Sigmoid colon (tissue), 6 donors: ENCODE measurements at regions not wholly inside any gene's neighbourhood (a gene's known extent, or its start where the extent isn't known, plus 50 kb on each side); places are given as distances from the start of the nearest gene placed in this dataset.

ENCODE experiments used
- DNase-seq: peaks from one replicate; pipeline ENCODE4 v3.0.0-alpha.2; 2019
- H3K27ac ChIP-seq, 4 donors: fragments of 200-600 bp; sonication (generic); one replicate each; pipeline ENCODE4 v1.5.1; 2016 to 2019; ENCODE audit warnings: mild to moderate bottlenecking in 1 of 4
- H3K27me3 ChIP-seq, 3 donors: fragments of 200-600 bp; sonication (generic); one replicate each; pipeline ENCODE4 v1.5.1; 2019; ENCODE audit warnings: mild to moderate bottlenecking in 1 of 3
- H3K36me3 ChIP-seq, 4 donors: fragments of 200-600 bp; sonication (generic); one replicate each; pipeline ENCODE4 v1.5.1; 2016 to 2019
- H3K4me1 ChIP-seq, 4 donors: fragments of 200-600 bp; sonication (generic); one replicate each; pipeline ENCODE4 v1.5.1; 2017 to 2019
- H3K4me3 ChIP-seq, 4 donors: fragments of 200-600 bp; sonication (generic); one replicate each; pipeline ENCODE4 v1.5.1; 2017 to 2019; ENCODE audit warnings: mild to moderate bottlenecking in 2 of 4, moderate library complexity in 1 of 4
- H3K9me3 ChIP-seq, 4 donors: fragments of 200-600 bp in 3 of 4; sonication (generic) in 3 of 4; one replicate each; pipeline versions ENCODE4 v1.5.1 to v1.6.1; 2013 to 2019
- EP300 ChIP-seq, 4 donors: sonication (generic); formaldehyde crosslinking; IDR thresholded peaks; one replicate each; pipeline ENCODE4 v1.6.1; 2017; ENCODE audit warnings: antibody characterized with exemption in 4 of 4
- POLR2A ChIP-seq, 2 donors: fragments of 450-650 bp; IDR thresholded peaks; one replicate each; pipeline ENCODE4 v1.6.1; 2016; ENCODE audit warnings: antibody characterized with exemption in 2 of 2, mild to moderate bottlenecking in 2 of 2, moderate library complexity in 2 of 2
- POLR2AphosphoS5 ChIP-seq, 4 donors: sonication (generic); formaldehyde crosslinking; IDR thresholded peaks; one replicate each; pipeline ENCODE4 v1.6.1; 2017; ENCODE audit warnings: antibody characterized with exemption in 4 of 4
- WGBS, 2 donors: extraction: QIAGEN DNeasy Blood & Tissue Kit; methylation state at CpG; one replicate each; pipeline ENCODE4 v1.1.7; 2013; 5-methylcytosine and 5-hydroxymethylcytosine counted together
- intact Hi-C: fragments of 100-400 bp; cut with DNase I; formaldehyde crosslinking; loops from one replicate; pipeline ENCODE4 v1.15.1; 2023
- TF ChIP-seq, protein P1 (sequence below), 4 experiments: fragments of 450-650 bp in 3 of 4; fragments of 200-600 bp in 1 of 4; IDR thresholded peaks; one replicate each; pipeline ENCODE4 v1.5.1; 2016 to 2019; ENCODE audit warnings: antibody characterized with exemption in 4 of 4, mild to moderate bottlenecking in 3 of 4, moderate library complexity in 2 of 4
- donor health status: healthy with polysubstance abuse.
- donor health status: healthy.

DNA sequence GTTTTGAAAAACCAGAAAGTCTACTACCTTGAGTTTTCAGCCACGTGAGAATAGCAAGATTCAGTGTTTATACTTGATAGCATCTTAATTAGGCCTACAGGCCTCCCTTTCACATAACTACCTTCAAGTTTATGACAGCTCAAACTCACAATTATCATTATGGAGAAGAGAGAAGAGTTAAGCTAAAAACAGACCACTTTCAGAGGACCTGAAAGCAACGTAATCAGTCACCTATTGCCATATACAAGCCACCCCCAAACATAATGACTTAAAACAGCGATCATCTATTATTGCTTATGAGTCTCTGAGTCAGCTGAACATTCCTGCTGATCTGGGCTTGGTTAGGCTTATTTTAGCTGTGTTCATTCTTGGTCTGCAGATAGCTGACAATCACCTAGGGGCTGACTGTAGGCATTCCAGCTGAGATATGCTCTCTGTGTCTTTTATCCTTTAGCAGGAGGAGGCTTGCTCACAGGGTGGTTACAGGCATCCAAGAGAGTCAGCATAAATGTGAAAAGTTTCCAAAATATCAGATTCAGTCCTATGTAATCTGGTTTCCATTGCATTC, 130.9 kb downstream of the COX7C start:
- Histone ChIP-seq H3K4me1 (no peaks in the 10 kb centered on the region), H3K27ac (no peak overlapping the region), H3K36me3 (no peaks in the 10 kb centered on the region), H3K4me3 (no peak overlapping the region), H3K27me3 (no peaks in the 10 kb centered on the region), H3K9me3 (no peaks in the 10 kb centered on the region)
- no peak for DNase-seq
- 31% methylated on average over 3 of the region's 3 CpGs for WGBS, 2 donors
- TF ChIP-seq EP300 (IDR thresholded peaks at IDR 0.05), result no peak
- no peak for TF ChIP-seq POLR2AphosphoS5 (IDR thresholded peaks at IDR 0.05)
- TF ChIP-seq, protein P1, sequence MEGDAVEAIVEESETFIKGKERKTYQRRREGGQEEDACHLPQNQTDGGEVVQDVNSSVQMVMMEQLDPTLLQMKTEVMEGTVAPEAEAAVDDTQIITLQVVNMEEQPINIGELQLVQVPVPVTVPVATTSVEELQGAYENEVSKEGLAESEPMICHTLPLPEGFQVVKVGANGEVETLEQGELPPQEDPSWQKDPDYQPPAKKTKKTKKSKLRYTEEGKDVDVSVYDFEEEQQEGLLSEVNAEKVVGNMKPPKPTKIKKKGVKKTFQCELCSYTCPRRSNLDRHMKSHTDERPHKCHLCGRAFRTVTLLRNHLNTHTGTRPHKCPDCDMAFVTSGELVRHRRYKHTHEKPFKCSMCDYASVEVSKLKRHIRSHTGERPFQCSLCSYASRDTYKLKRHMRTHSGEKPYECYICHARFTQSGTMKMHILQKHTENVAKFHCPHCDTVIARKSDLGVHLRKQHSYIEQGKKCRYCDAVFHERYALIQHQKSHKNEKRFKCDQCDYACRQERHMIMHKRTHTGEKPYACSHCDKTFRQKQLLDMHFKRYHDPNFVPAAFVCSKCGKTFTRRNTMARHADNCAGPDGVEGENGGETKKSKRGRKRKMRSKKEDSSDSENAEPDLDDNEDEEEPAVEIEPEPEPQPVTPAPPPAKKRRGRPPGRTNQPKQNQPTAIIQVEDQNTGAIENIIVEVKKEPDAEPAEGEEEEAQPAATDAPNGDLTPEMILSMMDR (IDR thresholded peaks at IDR 0.05), result no peak
- TF ChIP-seq POLR2A (IDR thresholded peaks at IDR 0.05), result no peak
- intact Hi-C loops, result no loop called here

GRCh38 chr5:86749841-86750240, 132.1 kb downstream of the COX7C start:
- DNase-seq, result no peak
- Histone ChIP-seq H3K27me3 (no peaks in the 10 kb centered on the region), H3K27ac (no peak overlapping the region), H3K36me3 (no peaks in the 10 kb centered on the region), H3K4me3 (no peak overlapping the region), H3K4me1 (no peaks in the 10 kb centered on the region), H3K9me3 (no peaks in the 10 kb centered on the region)
- intact Hi-C loops, result no loop called here
- TF ChIP-seq, protein P1 (IDR thresholded peaks at IDR 0.05), result no peak
- no peak for TF ChIP-seq EP300 (IDR thresholded peaks at IDR 0.05)
- TF ChIP-seq POLR2A (IDR thresholded peaks at IDR 0.05), result no peak
- TF ChIP-seq POLR2AphosphoS5 (IDR thresholded peaks at IDR 0.05), result no peak

- intact Hi-C loops, result no loop called here
- Histone ChIP-seq H3K27me3 (no peaks in the 10 kb centered on the region), H3K4me3 (no peak overlapping the region), H3K36me3 (no peaks in the 10 kb centered on the region), H3K9me3 (no peaks in the 10 kb centered on the region), H3K27ac (no peak overlapping the region), H3K4me1 (no peaks in the 10 kb centered on the region)
- TF ChIP-seq POLR2A (IDR thresholded peaks at IDR 0.05) (no peak), POLR2AphosphoS5 (IDR thresholded peaks at IDR 0.05) (no peak), EP300 (IDR thresholded peaks at IDR 0.05) (no peak)
- TF ChIP-seq, protein P1 (IDR thresholded peaks at IDR 0.05), result no peak
- DNase-seq, result no peak
- 93 to 98% methylated on average over 1 of the region's 1 CpG for WGBS, 2 donors
These were observed 139.1 kb downstream of the COX7C start for GRCh38 chr5:86756839-86757238.

DNA sequence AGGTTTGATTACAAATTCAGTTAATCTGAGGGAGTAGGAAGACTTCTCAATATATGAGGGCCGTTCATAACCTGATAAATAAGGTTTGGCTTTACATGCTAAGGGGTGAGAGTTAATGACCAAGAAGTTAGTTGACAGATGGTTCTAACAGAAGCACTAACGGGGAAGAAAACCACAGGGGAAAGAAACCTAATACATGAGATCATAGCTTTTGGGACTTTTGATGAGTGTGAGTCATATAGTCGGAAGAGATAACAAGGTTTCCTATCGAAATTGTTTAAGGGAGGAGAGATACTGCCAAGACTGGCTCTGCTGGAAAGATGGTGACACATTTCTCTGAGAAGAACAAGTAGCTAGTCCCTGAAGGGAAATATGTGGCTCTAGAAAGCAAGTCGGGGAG, 140.1 kb downstream of the COX7C start:
- Histone ChIP-seq H3K36me3 (no peaks in the 10 kb centered on the region), H3K4me1 (no peaks in the 10 kb centered on the region), H3K27me3 (no peaks in the 10 kb centered on the region), H3K9me3 (no peaks in the 10 kb centered on the region), H3K27ac (no peak overlapping the region), H3K4me3 (no peak overlapping the region)
- DNase-seq, result no peak
- TF ChIP-seq POLR2AphosphoS5 (IDR thresholded peaks at IDR 0.05) (no peak), POLR2A (IDR thresholded peaks at IDR 0.05) (no peak), EP300 (IDR thresholded peaks at IDR 0.05) (no peak)
- TF ChIP-seq, protein P1 (IDR thresholded peaks at IDR 0.05), result no peak
- intact Hi-C loops, result no loop called here
- 57 to 73% methylated on average over 5 of the region's 5 CpGs for WGBS, 2 donors

GRCh38 chr5:86760661-86761060, 142.9 kb downstream of the COX7C start:
- Histone ChIP-seq H3K9me3 (no peaks in the 10 kb centered on the region), H3K36me3 (no peaks in the 10 kb centered on the region), H3K27ac (no peak overlapping the region), H3K4me1 (no peaks in the 10 kb centered on the region), H3K27me3 (no peaks in the 10 kb centered on the region), H3K4me3 (no peak overlapping the region)
- no peak for DNase-seq
- TF ChIP-seq EP300 (IDR thresholded peaks at IDR 0.05) (no peak), POLR2AphosphoS5 (IDR thresholded peaks at IDR 0.05) (no peak), POLR2A (IDR thresholded peaks at IDR 0.05) (no peak)
- TF ChIP-seq, protein P1 (IDR thresholded peaks at IDR 0.05), result no peak
- intact Hi-C loops, result no loop called here
- 39 to 60% methylated on average over 2 of the region's 2 CpGs for WGBS, 2 donors
